22Rv1 (cell line): ENCODE measurements at regions not wholly inside any gene's neighbourhood (a gene's known extent, or its start where the extent isn't known, plus 50 kb on each side); places are given as distances from the start of the nearest gene placed in this dataset.

Experiments used
- CTCF ChIP-seq: fragments of 450-650 bp; IDR thresholded peaks from 2 replicates; pipeline ENCODE4 v1.5.1; 2017; ENCODE audit warnings: mild to moderate bottlenecking
- ZFX ChIP-seq: fragments of 450-650 bp; IDR thresholded peaks from 2 replicates; pipeline ENCODE4 v1.6.1; 2017; ENCODE audit warnings: antibody characterized with exemption, borderline replicate concordance

- TF ChIP-seq CTCF: no peak
- no peak for TF ChIP-seq ZFX
Observed at GRCh38 chr4:38606587-38606905, 57.5 kb upstream of the KLF3 start.
